CD8-positive, alpha-beta memory T cell (primary cell): ENCODE measurements at regions not wholly inside any gene's neighbourhood (a gene's known extent, or its start where the extent isn't known, plus 50 kb on each side); places are given as distances from the start of the nearest gene placed in this dataset.

Experiments used
- CTCF ChIA-PET: fragments of 350-600 bp; sonication (Branson Sonifier 250); formaldehyde crosslinking; loops from one replicate; lab custom pipeline; 2021; ENCODE audit warnings: antibody characterized with exemption; lab: Charles Lee
- POLR2A ChIA-PET: fragments of 350-600 bp; sonication (Branson Sonifier 250); formaldehyde crosslinking; loops from one replicate; lab custom pipeline; 2021; ENCODE audit warnings: antibody characterized with exemption; lab: Charles Lee
- DNase-seq, 5 donors: peaks; one replicate each; pipeline versions ENCODE4 v3.0.0 to v3.0.0-alpha.2; 2020 to 2022; ENCODE audit warnings: mixed read lengths in 1 of 5
- H3K27ac ChIP-seq: one replicate; pipeline ENCODE4 v1.7.0; 2013; ENCODE audit warnings: low read depth, mild to moderate bottlenecking, low read length, moderate library complexity
- H3K27me3 ChIP-seq: 2 replicates; pipeline ENCODE4 v1.7.0; 2013; ENCODE audit warnings: low read length, mild to moderate bottlenecking; ENCODE audit not compliant: insufficient read depth, poor library complexity, severe bottlenecking
- H3K36me3 ChIP-seq: 2 replicates; pipeline ENCODE4 v1.7.0; 2013; ENCODE audit warnings: mild to moderate bottlenecking, low read length, moderate library complexity; ENCODE audit not compliant: insufficient read depth
- H3K4me1 ChIP-seq: 2 replicates; pipeline ENCODE4 v1.7.0; 2013; ENCODE audit warnings: mild to moderate bottlenecking, low read length, moderate library complexity; ENCODE audit not compliant: insufficient read depth
- H3K4me3 ChIP-seq: 2 replicates; pipeline ENCODE4 v1.7.0; 2013; ENCODE audit warnings: mild to moderate bottlenecking, low read length
- H3K9me3 ChIP-seq: 2 replicates; pipeline ENCODE4 v1.7.0; 2013; ENCODE audit warnings: mild to moderate bottlenecking, low read length
- H3K27ac Mint-ChIP-seq, 8 donors: one replicate each; pipeline ENCODE4 v1.8.0; 2020 to 2021; ENCODE audit warnings: mixed read lengths in 8 of 8, mild to moderate bottlenecking in 6 of 8, inconsistent platforms in 3 of 8, moderate library complexity in 3 of 8
- H3K27me3 Mint-ChIP-seq, 2 donors: one replicate each; pipeline ENCODE4 v1.8.0; 2020 to 2021; ENCODE audit warnings: mixed read lengths in 2 of 2, mild to moderate bottlenecking in 1 of 2, moderate library complexity in 1 of 2
- H3K36me3 Mint-ChIP-seq, 3 donors: one replicate each; pipeline ENCODE4 v1.8.0; 2020 to 2021; ENCODE audit warnings: mixed read lengths in 3 of 3, inconsistent platforms in 1 of 3, mild to moderate bottlenecking in 1 of 3
- H3K4me1 Mint-ChIP-seq, 3 donors: one replicate each; pipeline ENCODE4 v1.8.0; 2020 to 2021; ENCODE audit warnings: mixed read lengths in 3 of 3, inconsistent platforms in 1 of 3, mild to moderate bottlenecking in 1 of 3
- H3K4me3 Mint-ChIP-seq, 7 donors: one replicate each; pipeline ENCODE4 v1.8.0; 2020 to 2021; ENCODE audit warnings: mixed read lengths in 7 of 7, mild to moderate bottlenecking in 6 of 7, moderate library complexity in 4 of 7, inconsistent platforms in 2 of 7
- H3K9me3 Mint-ChIP-seq, 5 donors: one replicate each; pipeline ENCODE4 v1.8.0; 2020 to 2022; ENCODE audit warnings: mixed read lengths in 5 of 5, mild to moderate bottlenecking in 3 of 5, moderate library complexity in 2 of 5, inconsistent platforms in 1 of 5

DNA sequence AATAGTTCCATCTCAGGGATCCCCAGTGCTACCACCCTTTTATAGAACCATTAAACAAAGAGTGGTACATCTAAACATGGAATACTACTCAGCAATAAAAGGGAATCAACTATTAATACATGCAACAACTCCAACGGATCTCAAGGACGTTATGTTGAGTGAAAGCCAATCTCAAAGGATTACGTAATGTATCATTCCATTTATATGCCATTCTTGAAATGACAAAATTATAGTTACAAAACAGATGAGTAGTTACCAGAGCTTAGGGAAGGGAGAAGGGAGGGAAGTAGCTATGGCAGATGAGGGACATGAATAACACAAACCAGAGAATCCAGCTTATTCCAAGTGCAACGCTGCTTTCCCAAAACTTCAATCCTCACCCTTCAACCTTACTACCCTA is 69.5 kb downstream of the ACTL7B start:
- Mint-ChIP-seq H3K36me3 (no peaks in the 10 kb centered on the region), H3K27me3 (peaks cover 1 to 12% of the 10 kb centered on the region in 2 donors), H3K4me1 (no peaks in the 10 kb centered on the region), H3K27ac (no peak overlapping the region), H3K4me3 (no peak overlapping the region), H3K9me3 (peaks cover 0 to 7% (median 0%) of the 10 kb centered on the region in 5 donors)
- Histone ChIP-seq H3K27ac (no peak overlapping the region), H3K36me3 (no peaks in the 10 kb centered on the region), H3K27me3 (no peaks in the 10 kb centered on the region), H3K4me3 (no peak overlapping the region), H3K4me1 (no peaks in the 10 kb centered on the region), H3K9me3 (no peaks in the 10 kb centered on the region)
- ChIA-PET POLR2A (no interaction called here), CTCF (no interaction called here)
- no peak for DNase-seq

DNA sequence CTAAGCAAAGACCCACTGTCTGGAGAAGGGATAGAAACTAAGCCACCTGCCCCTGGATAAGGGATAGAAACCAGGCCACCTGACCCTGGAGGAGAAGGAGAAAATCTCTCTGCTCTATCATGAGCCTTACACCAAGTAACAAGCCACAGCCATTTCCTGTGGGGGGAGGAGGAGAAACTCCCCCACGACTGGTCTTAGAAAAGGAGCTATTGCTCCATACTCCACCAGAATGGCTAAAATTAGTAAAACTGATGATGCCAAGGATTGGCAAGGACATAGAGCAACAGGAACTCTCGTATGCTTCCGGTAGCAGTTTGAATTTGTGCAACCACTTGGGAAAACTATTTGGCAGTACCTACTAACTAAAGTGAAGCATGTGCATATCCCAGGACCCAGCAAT is 70.8 kb downstream of the ACTL7B start:
- ChIA-PET CTCF (no interaction called here), POLR2A (no interaction called here)
- Histone ChIP-seq H3K9me3 (no peaks in the 10 kb centered on the region), H3K27me3 (no peaks in the 10 kb centered on the region), H3K27ac (no peak overlapping the region), H3K4me1 (no peaks in the 10 kb centered on the region), H3K4me3 (no peak overlapping the region), H3K36me3 (no peaks in the 10 kb centered on the region)
- Mint-ChIP-seq H3K4me3 (no peak overlapping the region), H3K27me3 (peaks cover 1 to 15% of the 10 kb centered on the region in 2 donors), H3K27ac (no peak overlapping the region), H3K36me3 (no peaks in the 10 kb centered on the region), H3K9me3 (peaks cover 0 to 7% (median 0%) of the 10 kb centered on the region in 5 donors), H3K4me1 (no peaks in the 10 kb centered on the region)
- DNase-seq, result no peak

DNA sequence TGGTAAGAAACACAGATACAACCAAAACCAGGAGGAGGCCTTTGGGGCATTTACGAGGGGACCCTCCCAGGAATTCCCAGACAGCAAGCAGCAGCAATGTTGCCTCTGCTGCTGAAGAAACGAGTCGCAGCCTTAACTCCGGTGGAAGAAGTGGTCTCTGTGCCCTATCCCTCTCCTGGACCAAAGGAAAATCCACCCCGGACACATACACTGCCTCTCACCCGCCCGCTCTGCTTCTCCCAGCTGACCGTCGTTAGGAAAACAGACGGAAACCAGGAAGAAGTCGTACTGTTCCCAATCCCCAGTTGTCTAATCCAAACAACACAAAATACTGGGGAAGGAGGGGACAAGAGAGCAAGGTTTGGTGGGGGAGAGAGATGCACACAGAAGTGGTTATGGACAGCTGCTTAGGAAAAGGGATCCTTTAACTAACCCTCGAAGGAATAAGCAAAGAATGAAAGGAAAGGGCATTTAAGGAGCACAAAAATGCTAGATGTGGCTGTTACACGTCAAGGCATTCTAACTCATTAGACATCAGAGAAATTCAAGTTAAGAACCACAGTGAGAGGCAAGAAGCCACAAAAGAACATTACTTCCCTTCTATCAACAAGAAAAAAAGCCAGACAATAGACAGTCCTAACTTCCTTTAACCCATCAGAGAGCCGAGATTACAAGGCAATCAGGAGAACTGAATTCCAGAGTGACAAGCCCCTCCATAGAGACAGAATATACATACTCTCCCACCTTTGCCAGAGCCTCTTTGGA is 71.9 kb downstream of the ACTL7B start:
- Histone ChIP-seq H3K36me3 (no peaks in the 10 kb centered on the region), H3K4me3 (no peak overlapping the region), H3K27me3 (no peaks in the 10 kb centered on the region), H3K27ac (no peak overlapping the region), H3K9me3 (no peaks in the 10 kb centered on the region), H3K4me1 (no peaks in the 10 kb centered on the region)
- Mint-ChIP-seq H3K27ac (no peak overlapping the region), H3K36me3 (no peaks in the 10 kb centered on the region), H3K27me3 (peaks cover 1 to 23% of the 10 kb centered on the region in 2 donors), H3K9me3 (peaks cover 0 to 4% (median 0%) of the 10 kb centered on the region in 5 donors), H3K4me3 (no peak overlapping the region), H3K4me1 (no peaks in the 10 kb centered on the region)
- DNase-seq, result no peak
- POLR2A ChIA-PET, result no interaction called here
- CTCF ChIA-PET, result no interaction called here

DNA sequence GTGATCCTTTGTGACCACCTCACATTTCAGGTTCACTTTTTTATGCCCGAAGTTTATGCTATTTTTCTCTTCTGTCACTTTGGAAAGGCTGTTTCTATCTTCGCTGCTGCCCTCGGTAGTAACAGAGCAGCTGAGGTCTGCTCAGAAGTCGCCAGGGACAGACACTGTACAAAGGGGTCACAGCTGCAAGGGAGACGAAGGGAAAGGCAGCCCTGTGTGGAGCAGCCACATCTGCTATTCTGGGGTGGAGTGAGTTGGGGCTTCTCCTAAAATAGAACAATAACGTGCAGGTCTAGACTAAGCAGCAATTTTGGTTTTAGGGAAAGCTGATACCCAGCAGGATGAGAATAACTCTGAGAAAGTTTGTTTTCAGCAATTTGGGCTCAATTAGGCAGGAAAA is 72.5 kb downstream of the ACTL7B start:
- Histone ChIP-seq H3K27me3 (no peaks in the 10 kb centered on the region), H3K36me3 (no peaks in the 10 kb centered on the region), H3K4me3 (no peak overlapping the region), H3K4me1 (no peaks in the 10 kb centered on the region), H3K9me3 (no peaks in the 10 kb centered on the region), H3K27ac (no peak overlapping the region)
- DNase-seq, result no peak
- ChIA-PET CTCF (no interaction called here), POLR2A (no interaction called here)
- H3K9me3 Mint-ChIP-seq, result peaks cover 0 to 4% (median 0%) of the 10 kb centered on the region in 5 donors
- H3K27ac Mint-ChIP-seq, result peak overlapping the region in 1 of 8 donors; percentile 46
- H3K27me3 Mint-ChIP-seq, result peaks cover 4 to 28% of the 10 kb centered on the region in 2 donors
- H3K36me3 Mint-ChIP-seq, result no peaks in the 10 kb centered on the region
- H3K4me3 Mint-ChIP-seq, result no peak overlapping the region
- no peaks in the 10 kb centered on the region for H3K4me1 Mint-ChIP-seq

DNA sequence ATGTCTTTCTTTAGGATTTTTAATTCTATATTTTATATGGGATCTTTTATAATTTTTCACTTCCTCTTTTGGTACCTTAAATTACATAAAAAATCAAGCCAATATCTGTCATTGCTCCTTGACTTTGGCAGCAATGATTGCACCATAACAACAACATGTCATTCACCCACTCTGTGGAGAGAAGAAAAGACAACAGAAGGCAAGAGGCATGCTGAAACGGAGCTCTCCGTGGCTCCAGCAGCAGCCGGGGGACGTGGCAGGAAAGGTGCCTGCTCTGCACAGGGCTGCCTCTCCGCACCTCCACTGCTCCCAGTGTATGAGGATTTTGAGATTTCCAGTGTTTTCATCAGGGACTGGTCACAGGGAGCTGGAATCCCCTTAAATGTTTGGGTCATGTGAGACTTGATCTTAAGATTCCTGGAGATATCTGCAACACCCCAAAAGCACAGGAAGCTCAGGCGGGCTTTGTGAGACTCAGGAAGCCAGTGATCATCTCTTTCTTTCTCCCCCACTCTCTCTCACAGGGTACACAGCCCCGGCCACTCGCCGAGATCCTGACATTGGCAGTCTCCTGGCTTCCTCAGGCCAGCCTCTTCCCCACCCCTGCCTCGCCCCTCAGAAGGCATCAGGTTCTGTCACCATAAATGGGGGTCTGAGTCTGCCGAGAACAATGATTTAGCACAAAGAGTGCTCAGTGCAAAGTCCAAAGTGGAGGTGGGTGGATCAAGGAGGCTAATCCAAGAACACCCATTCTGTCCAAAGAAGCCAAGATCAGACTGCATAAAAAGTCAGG is 74.6 kb downstream of the ACTL7B start:
- Mint-ChIP-seq H3K27ac (no peak overlapping the region), H3K4me3 (no peak overlapping the region), H3K9me3 (no peaks in the 10 kb centered on the region), H3K27me3 (peaks cover 5 to 30% of the 10 kb centered on the region in 2 donors), H3K36me3 (no peaks in the 10 kb centered on the region), H3K4me1 (no peaks in the 10 kb centered on the region)
- Histone ChIP-seq H3K36me3 (no peaks in the 10 kb centered on the region), H3K27ac (no peak overlapping the region), H3K4me1 (no peaks in the 10 kb centered on the region), H3K9me3 (no peaks in the 10 kb centered on the region), H3K27me3 (no peaks in the 10 kb centered on the region), H3K4me3 (no peak overlapping the region)
- ChIA-PET POLR2A (no interaction called here), CTCF (no interaction called here)
- DNase-seq, result no peak

DNA sequence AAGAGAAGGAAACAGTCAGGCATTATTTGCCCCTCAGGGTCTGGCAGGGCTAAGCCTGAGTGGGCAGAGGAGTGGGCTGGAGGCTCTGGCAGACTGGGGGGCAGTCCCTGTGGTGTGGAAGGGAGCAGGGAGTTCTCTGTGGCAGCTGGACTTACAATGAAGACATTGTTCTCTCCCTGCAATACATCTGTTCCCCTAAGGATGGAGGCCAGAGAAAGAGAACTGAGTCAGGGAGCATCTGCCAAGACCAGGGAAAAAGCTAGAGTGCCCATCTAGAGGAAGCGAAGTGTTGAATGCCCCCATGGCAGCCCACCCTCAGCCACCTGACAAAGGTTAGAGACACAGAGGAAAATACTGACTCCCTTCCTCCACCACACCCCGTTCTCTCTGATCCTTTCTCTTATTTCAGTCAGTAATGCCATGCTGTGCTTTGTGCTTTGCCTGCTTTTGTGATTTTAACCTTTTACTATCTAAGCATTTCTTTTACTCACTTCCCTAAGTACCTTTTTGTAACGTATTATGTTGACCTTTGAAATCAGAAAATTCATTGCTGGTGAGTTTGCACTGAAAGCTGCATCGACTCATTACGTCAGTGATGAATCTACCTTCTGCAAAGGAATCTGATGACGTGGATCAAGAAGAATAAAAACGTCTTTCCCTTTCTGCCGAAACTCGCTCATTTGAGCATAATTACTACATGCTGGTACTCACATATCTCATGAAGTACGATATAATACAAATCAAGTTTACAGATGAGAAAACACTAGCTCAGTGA is 76.0 kb downstream of the ACTL7B start:
- Histone ChIP-seq H3K9me3 (no peaks in the 10 kb centered on the region), H3K36me3 (no peaks in the 10 kb centered on the region), H3K27ac (no peak overlapping the region), H3K27me3 (no peaks in the 10 kb centered on the region), H3K4me3 (no peak overlapping the region), H3K4me1 (no peaks in the 10 kb centered on the region)
- no peaks in the 10 kb centered on the region for H3K4me1 Mint-ChIP-seq
- no peak overlapping the region for H3K4me3 Mint-ChIP-seq
- DNase-seq, result no peak
- ChIA-PET CTCF (no interaction called here), POLR2A (no interaction called here)
- peaks cover 5 to 30% of the 10 kb centered on the region in 2 donors for H3K27me3 Mint-ChIP-seq
- H3K9me3 Mint-ChIP-seq, result no peaks in the 10 kb centered on the region
- no peak overlapping the region for H3K27ac Mint-ChIP-seq
- no peaks in the 10 kb centered on the region for H3K36me3 Mint-ChIP-seq

DNA sequence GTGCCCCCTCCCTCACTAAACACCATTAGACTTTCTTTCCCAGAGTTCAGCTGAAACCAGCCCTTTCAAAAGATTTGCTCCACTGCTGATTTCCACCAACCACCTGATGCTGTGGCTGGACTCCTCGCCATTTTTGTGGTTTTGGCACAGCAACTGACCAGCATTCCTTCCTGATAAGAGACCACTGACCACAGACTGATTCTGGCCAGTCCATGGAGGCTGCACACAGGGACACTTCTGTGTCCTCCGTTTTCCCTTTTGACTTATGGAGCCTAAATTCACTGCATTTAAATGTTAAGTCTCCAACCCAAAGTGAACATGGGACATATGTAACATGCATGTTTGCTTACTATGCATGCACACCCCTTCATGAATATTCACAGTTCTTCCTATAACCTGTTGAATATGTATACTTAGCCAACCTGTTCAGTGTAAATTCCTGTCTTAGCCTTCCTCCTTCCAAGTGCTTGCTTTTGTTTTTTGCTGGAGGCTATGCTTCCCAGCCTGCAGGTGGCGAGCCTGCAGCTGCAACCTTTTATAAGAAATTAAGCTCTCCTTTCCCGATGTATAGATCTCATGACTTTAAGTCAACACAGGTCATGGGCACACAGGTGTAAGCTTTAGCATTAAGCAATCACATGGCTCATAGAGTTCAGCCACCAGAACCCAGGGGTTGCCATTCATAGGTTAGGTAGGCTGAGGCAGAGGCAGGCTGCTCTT is 78.7 kb downstream of the ACTL7B start:
- no peaks in the 10 kb centered on the region for H3K9me3 ChIP-seq
- H3K4me3 ChIP-seq, result no peak overlapping the region
- Mint-ChIP-seq H3K4me1 (no peaks in the 10 kb centered on the region), H3K4me3 (no peak overlapping the region), H3K36me3 (no peaks in the 10 kb centered on the region), H3K27ac (no peak overlapping the region), H3K9me3 (no peaks in the 10 kb centered on the region), H3K27me3 (peaks cover 5 to 27% of the 10 kb centered on the region in 2 donors)
- no peaks in the 10 kb centered on the region for H3K4me1 ChIP-seq
- H3K36me3 ChIP-seq, result no peaks in the 10 kb centered on the region
- H3K27ac ChIP-seq, result no peak overlapping the region
- CTCF ChIA-PET, result no interaction called here
- POLR2A ChIA-PET, result no interaction called here
- H3K27me3 ChIP-seq, result no peaks in the 10 kb centered on the region
- DNase-seq, result no peak
